B cell (primary cell): ENCODE measurements at regions not wholly inside any gene's neighbourhood (a gene's known extent, or its start where the extent isn't known, plus 50 kb on each side); places are given as distances from the start of the nearest gene placed in this dataset.

Experiments
- CTCF ChIP-seq: fragments of 200-600 bp; IDR thresholded peaks from one replicate; pipeline ENCODE4 v1.8.0; 2022; ENCODE audit warnings: antibody characterized with exemption, mild to moderate bottlenecking
- EZH2 ChIP-seq: IDR thresholded peaks from 2 replicates; pipeline ENCODE4 v1.6.1; 2012; ENCODE audit warnings: borderline replicate concordance, low read depth, mild to moderate bottlenecking, moderate library complexity, low read length; ENCODE audit not compliant: insufficient read depth, poor library complexity, severe bottlenecking

GRCh38 chr4:56264873-56265272 lies 122.4 kb downstream of the AASDH start:
- no peak for TF ChIP-seq CTCF
- TF ChIP-seq EZH2, result no peak
